Neural progenitor cell (in vitro differentiated cells): ENCODE measurements at regions not wholly inside any gene's neighbourhood (a gene's known extent, or its start where the extent isn't known, plus 50 kb on each side); places are given as distances from the start of the nearest gene placed in this dataset.
"Not testable (repeated sequence)": the region's sequence is repeated elsewhere in the genome, so short reads cannot be mapped to it uniquely, and the experiment has no call there.

Experiments
- DNase-seq: peaks from one replicate; pipeline ENCODE4 v3.0.0-alpha.2; 2016; ENCODE audit warnings: low spot score
- H2AFZ ChIP-seq: fragments of 200-600 bp; sonication (generic); replicated peaks from 2 replicates; pipeline ENCODE4 v1.6.1; 2016; ENCODE audit warnings: antibody characterized with exemption
- H3F3A ChIP-seq: fragments of 200-600 bp; sonication (generic); 2 replicates; pipeline ENCODE4 v1.6.1; 2016; ENCODE audit warnings: antibody characterized with exemption, low read depth
- H3K27ac ChIP-seq: fragments of 200-600 bp; sonication (generic); 2 replicates; pipeline ENCODE4 v1.5.1; 2016; ENCODE audit warnings: mild to moderate bottlenecking
- H3K27me3 ChIP-seq: fragments of 200-600 bp; sonication (generic); 2 replicates; pipeline ENCODE4 v1.6.1; 2016; ENCODE audit warnings: mild to moderate bottlenecking, moderate library complexity
- H3K36me3 ChIP-seq: fragments of 200-600 bp; sonication (generic); 2 replicates; pipeline ENCODE4 v1.5.1; 2016
- H3K4me1 ChIP-seq: fragments of 200-600 bp; sonication (generic); 2 replicates; pipeline ENCODE4 v1.6.1; 2016; ENCODE audit warnings: mixed run types
- H3K4me2 ChIP-seq: fragments of 200-600 bp; sonication (generic); 2 replicates; pipeline ENCODE4 v1.6.1; 2016
- H3K4me3 ChIP-seq: fragments of 200-600 bp; sonication (generic); 2 replicates; pipeline ENCODE4 v1.5.1; 2016
- H3K79me2 ChIP-seq: fragments of 200-600 bp; sonication (generic); 2 replicates; pipeline ENCODE4 v1.6.1; 2016; ENCODE audit warnings: low read depth
- H3K9ac ChIP-seq: fragments of 200-600 bp; sonication (generic); 2 replicates; pipeline ENCODE4 v1.6.1; 2016
- H3K9me3 ChIP-seq: fragments of 200-600 bp; sonication (generic); 2 replicates; pipeline ENCODE4 v1.5.1; 2016; ENCODE audit warnings: low read depth
- H4K20me1 ChIP-seq: fragments of 200-600 bp; sonication (generic); 2 replicates; pipeline ENCODE4 v1.6.1; 2016; ENCODE audit warnings: low read depth
- H3K27ac Mint-ChIP-seq: 3 replicates; pipeline ENCODE4 v1.8.0; 2021; ENCODE audit warnings: mixed read lengths
- H3K27me3 Mint-ChIP-seq: 2 replicates; pipeline ENCODE4 v1.8.0; 2022; ENCODE audit warnings: low read depth, mild to moderate bottlenecking, inconsistent platforms, moderate library complexity, mixed read lengths; ENCODE audit not compliant: insufficient read depth
- H3K36me3 Mint-ChIP-seq: 3 replicates; pipeline ENCODE4 v1.8.0; 2021; ENCODE audit warnings: mixed read lengths
- H3K4me1 Mint-ChIP-seq: 3 replicates; pipeline ENCODE4 v1.8.0; 2021; ENCODE audit warnings: mixed read lengths
- H3K4me3 Mint-ChIP-seq: 3 replicates; pipeline ENCODE4 v1.8.0; 2021; ENCODE audit warnings: mild to moderate bottlenecking, moderate library complexity, mixed read lengths
- H3K9me3 Mint-ChIP-seq: 3 replicates; pipeline ENCODE4 v1.8.0; 2020; ENCODE audit warnings: mixed read lengths
- CTCF ChIP-seq: fragments of 200-600 bp; sonication (generic); IDR thresholded peaks from 2 replicates; pipeline ENCODE4 v1.5.1; 2017; ENCODE audit warnings: antibody characterized with exemption, mild to moderate bottlenecking
- EZH2 ChIP-seq: fragments of 200-600 bp; sonication (generic); IDR thresholded peaks from 2 replicates; pipeline ENCODE4 v1.6.1; 2017; ENCODE audit warnings: antibody characterized with exemption, mild to moderate bottlenecking, moderate library complexity
- EZH2phosphoT487 ChIP-seq: fragments of 200-600 bp; sonication (generic); IDR thresholded peaks from 2 replicates; pipeline ENCODE4 v1.6.1; 2017; ENCODE audit warnings: antibody characterized with exemption

GRCh38 chr18:34399892-34400291 is 175.2 kb upstream of the NOL4 start:
- Mint-ChIP-seq H3K4me1 (no peaks in the 10 kb centered on the region), H3K9me3 (no peaks in the 10 kb centered on the region), H3K4me3 (no peak overlapping the region), H3K27ac (no peak overlapping the region), H3K27me3 (no peaks in the 10 kb centered on the region), H3K36me3 (no peaks in the 10 kb centered on the region)
- TF ChIP-seq CTCF (no peak), EZH2phosphoT487 (no peak), EZH2 (no peak)
- Histone ChIP-seq H3K36me3 (no peaks in the 10 kb centered on the region), H3K4me2 (no peak overlapping the region), H4K20me1 (no peaks in the 10 kb centered on the region), H3K9me3 (no peaks in the 10 kb centered on the region), H2AFZ (no peak overlapping the region), H3K9ac (no peak overlapping the region), H3K79me2 (no peaks in the 10 kb centered on the region), H3K4me1 (no peaks in the 10 kb centered on the region), H3F3A (no peaks in the 10 kb centered on the region), H3K4me3 (no peak overlapping the region), H3K27ac (no peak overlapping the region), H3K27me3 (no peaks in the 10 kb centered on the region)
- DNase-seq = no peak

GRCh38 chr18:34400834-34401233 is 176.1 kb upstream of the NOL4 start:
- Histone ChIP-seq H3F3A (no peaks in the 10 kb centered on the region), H4K20me1 (no peaks in the 10 kb centered on the region), H3K4me3 (no peak overlapping the region), H3K36me3 (no peaks in the 10 kb centered on the region), H3K9me3 (no peaks in the 10 kb centered on the region), H3K27me3 (no peaks in the 10 kb centered on the region), H2AFZ (no peak overlapping the region), H3K9ac (no peak overlapping the region), H3K4me2 (no peak overlapping the region), H3K4me1 (no peaks in the 10 kb centered on the region), H3K79me2 (no peaks in the 10 kb centered on the region), H3K27ac (no peak overlapping the region)
- H3K4me1 Mint-ChIP-seq = no peaks in the 10 kb centered on the region
- no peak for TF ChIP-seq EZH2
- TF ChIP-seq CTCF = no peak
- TF ChIP-seq EZH2phosphoT487 = no peak
- no peaks in the 10 kb centered on the region for H3K36me3 Mint-ChIP-seq
- no peak for DNase-seq
- no peak overlapping the region for H3K4me3 Mint-ChIP-seq
- no peaks in the 10 kb centered on the region for H3K9me3 Mint-ChIP-seq
- H3K27me3 Mint-ChIP-seq = no peaks in the 10 kb centered on the region
- no peak overlapping the region for H3K27ac Mint-ChIP-seq

- Histone ChIP-seq H3K27me3 (no peaks in the 10 kb centered on the region), H4K20me1 (no peaks in the 10 kb centered on the region), H3K9ac (no peak overlapping the region), H3K4me2 (no peak overlapping the region), H3K9me3 (no peaks in the 10 kb centered on the region), H3K36me3 (no peaks in the 10 kb centered on the region), H3K27ac (no peak overlapping the region), H3K4me1 (no peaks in the 10 kb centered on the region), H2AFZ (no peak overlapping the region), H3K79me2 (no peaks in the 10 kb centered on the region), H3F3A (no peaks in the 10 kb centered on the region), H3K4me3 (no peak overlapping the region)
- Mint-ChIP-seq H3K27me3 (no peaks in the 10 kb centered on the region), H3K9me3 (no peaks in the 10 kb centered on the region), H3K4me1 (no peaks in the 10 kb centered on the region), H3K27ac (no peak overlapping the region), H3K4me3 (no peak overlapping the region), H3K36me3 (no peaks in the 10 kb centered on the region)
- TF ChIP-seq EZH2phosphoT487 (no peak), EZH2 (no peak), CTCF (no peak)
- no peak for DNase-seq
Measured at GRCh38 chr18:34401775-34402174, 177.1 kb upstream of the NOL4 start.

GRCh38 chr18:34407471-34407870 is 182.8 kb upstream of the NOL4 start:
- H3K36me3 Mint-ChIP-seq = not testable (repeated sequence)

More at GRCh38 chr18:34407471-34407870, 182.8 kb upstream of the NOL4 start:
- H3K9me3 ChIP-seq, H3K4me1 Mint-ChIP-seq, DNase-seq, H3K27me3 ChIP-seq, H3K27ac ChIP-seq, H3K9me3 Mint-ChIP-seq, H3K4me2 ChIP-seq, H3K9ac ChIP-seq, H3K27me3 Mint-ChIP-seq, H3F3A ChIP-seq, H3K4me3 Mint-ChIP-seq, H3K27ac Mint-ChIP-seq, H3K79me2 ChIP-seq, H4K20me1 ChIP-seq, H2AFZ ChIP-seq, H3K36me3 ChIP-seq, H3K4me1 ChIP-seq, H3K4me3 ChIP-seq: not testable (repeated sequence)
